ENCODE measurements at regions not wholly inside any gene's neighbourhood (a gene's known extent, or its start where the extent isn't known, plus 50 kb on each side); places are given as distances from the start of the nearest gene placed in this dataset.

GRCh38 chr5:1661311-1661710 lies 137.6 kb upstream of the LPCAT1 start:
- ChIA-PET POLR2A (no interaction called here), CTCF (interaction anchor here (2.4 kb wide), 1 partner anchor 16 kb away, joined by 10 read pairs; no protein-coding TSS in a partner anchor)
- DNase-seq = no peak
- H3K27me3 ChIP-seq (ENCODE audit: insufficient read depth) = peaks cover 85% of the 10 kb centered on the region
- no peak overlapping the region for H2AFZ ChIP-seq (ENCODE audit: low read depth)
- H3K4me3 ChIP-seq (ENCODE audit: low read depth in 2 of 2, low read length in 1 of 2) = no peak overlapping the region
- no peaks in the 10 kb centered on the region; a peak in 1 of 4 replicates for H3K4me1 ChIP-seq (ENCODE audit: control insufficient read depth in 1 of 2, insufficient read depth in 2 of 2, low read depth in 1 of 2, low read length in 1 of 2)
- TF ChIP-seq GABPA (IDR thresholded peaks at IDR 0.05; ENCODE audit: low read depth) (no peak), POLR2AphosphoS5 (IDR thresholded peaks at IDR 0.05; ENCODE audit: low read depth, low read length) (no peak), NFIC (IDR thresholded peaks at IDR 0.05; ENCODE audit: borderline replicate concordance) (no peak), FOSL2 (IDR thresholded peaks at IDR 0.05; ENCODE audit: borderline replicate concordance, low read depth) (no peak), USF2 (IDR thresholded peaks at IDR 0.05; ENCODE audit: borderline replicate concordance, low read depth, low read length) (no peak), MXI1 (IDR thresholded peaks at IDR 0.05; ENCODE audit: low read depth, low read length) (no peak), TCF12 (IDR thresholded peaks at IDR 0.05) (no peak), IRF3 (IDR thresholded peaks at IDR 0.05; ENCODE audit: low read depth, low read length) (no peak), MEF2A (IDR thresholded peaks at IDR 0.05; ENCODE audit: borderline replicate concordance, low read depth) (no peak), TEAD4 (IDR thresholded peaks at IDR 0.05; ENCODE audit: borderline replicate concordance, insufficient read depth) (no peak)
- no peak overlapping the region for H3K27ac ChIP-seq (ENCODE audit: low read depth in 2 of 2, low read length in 1 of 2)
- 30% methylated on average over 6 of the region's 13 CpGs for WGBS (ENCODE audit: low lambda C conversion rate)
- H3K4me2 ChIP-seq = no peak overlapping the region
- no peaks in the 10 kb centered on the region for H3K79me2 ChIP-seq (ENCODE audit: insufficient read depth)
- H4K20me1 ChIP-seq (ENCODE audit: insufficient read depth) = no peaks in the 10 kb centered on the region
- H3K9me3 ChIP-seq = no peaks in the 10 kb centered on the region
- H3K9ac ChIP-seq = no peak overlapping the region
- H3K36me3 ChIP-seq (replicated peaks in 1 of 2; ENCODE audit: control insufficient read depth in 1 of 2, insufficient read depth in 2 of 2, low read length in 1 of 2) = no peaks in the 10 kb centered on the region
- no peaks in the 10 kb centered on the region for H3K9me2 ChIP-seq
- H3F3A ChIP-seq (replicated peaks; ENCODE audit: insufficient read depth) = no peaks in the 10 kb centered on the region

GRCh38 chr5:1660511-1660910 lies 136.8 kb upstream of the LPCAT1 start:
- H3K4me3 ChIP-seq (ENCODE audit: low read depth in 2 of 2, low read length in 1 of 2) = no peak overlapping the region
- no peaks in the 10 kb centered on the region for H3K9me3 ChIP-seq
- WGBS (ENCODE audit: low lambda C conversion rate) = 30% methylated on average over 7 of the region's 10 CpGs
- H3K4me1 ChIP-seq (ENCODE audit: control insufficient read depth in 1 of 2, insufficient read depth in 2 of 2, low read depth in 1 of 2, low read length in 1 of 2) = no peaks in the 10 kb centered on the region; a peak in 1 of 4 replicates
- no peak overlapping the region for H3K9ac ChIP-seq
- DNase-seq = peak; percentile 7
- CTCF ChIA-PET = interaction anchor here (1.0 to 2.4 kb wide), 2 partner anchors 8 to 16 kb away, joined by 4 to 10 read pairs; no protein-coding TSS in a partner anchor
- no peaks in the 10 kb centered on the region for H3F3A ChIP-seq (replicated peaks; ENCODE audit: insufficient read depth)
- H3K9me2 ChIP-seq = no peaks in the 10 kb centered on the region
- H3K27me3 ChIP-seq (ENCODE audit: insufficient read depth) = peaks cover 84% of the 10 kb centered on the region
- H3K27ac ChIP-seq (ENCODE audit: low read depth in 2 of 2, low read length in 1 of 2) = no peak overlapping the region
- no peaks in the 10 kb centered on the region for H4K20me1 ChIP-seq (ENCODE audit: insufficient read depth)
- H3K79me2 ChIP-seq (ENCODE audit: insufficient read depth) = no peaks in the 10 kb centered on the region
- POLR2A ChIA-PET = no interaction called here
- H3K36me3 ChIP-seq (replicated peaks in 1 of 2; ENCODE audit: control insufficient read depth in 1 of 2, insufficient read depth in 2 of 2, low read length in 1 of 2) = no peaks in the 10 kb centered on the region
- TF ChIP-seq TCF12 (IDR thresholded peaks at IDR 0.05) (no peak), REST (IDR thresholded peaks at IDR 0.05; ENCODE audit: low read depth, low read length) (no peak), SIN3A (IDR thresholded peaks at IDR 0.05; ENCODE audit: borderline replicate concordance, low read depth, low read length) (no peak), EZH2phosphoT487 (IDR thresholded peaks at IDR 0.05; ENCODE audit: borderline replicate concordance, low read depth) (no peak)
- no peak overlapping the region for H3K4me2 ChIP-seq
- no peak overlapping the region for H2AFZ ChIP-seq (ENCODE audit: low read depth)
